NCI-H1694 treated with DMSO at 0.1 percent for 48 hours (cell line): ENCODE measurements at regions not wholly inside any gene's neighbourhood (a gene's known extent, or its start where the extent isn't known, plus 50 kb on each side); places are given as distances from the start of the nearest gene placed in this dataset.
"Not testable (repeated sequence)": the region's sequence is repeated elsewhere in the genome, so short reads cannot be mapped to it uniquely, and the experiment has no call there.

Experiments used
- DNase-seq: peaks from one replicate; lab custom pipeline; 2025; lab: John Stamatoyannopoulos, UW

DNA sequence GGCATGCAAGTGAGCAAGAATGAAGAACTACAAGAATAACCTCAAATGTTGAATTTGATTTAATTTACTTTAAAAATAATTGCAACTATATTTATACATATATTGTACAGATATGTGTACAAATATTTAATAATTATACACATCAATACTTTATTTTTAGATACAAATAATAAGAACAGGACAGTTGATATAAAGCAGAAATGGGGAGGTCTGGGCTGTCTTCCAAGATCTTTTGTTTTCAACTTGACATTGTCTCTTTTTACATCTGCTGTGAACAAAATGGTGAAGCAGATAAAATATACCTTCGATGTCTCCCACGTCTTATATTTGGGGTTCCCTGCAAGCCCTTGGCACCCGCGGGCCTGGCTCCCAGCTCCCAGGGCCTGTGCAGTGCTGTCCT is 231.3 kb upstream of the RBBP8 start:
- no peak for DNase-seq

DNA sequence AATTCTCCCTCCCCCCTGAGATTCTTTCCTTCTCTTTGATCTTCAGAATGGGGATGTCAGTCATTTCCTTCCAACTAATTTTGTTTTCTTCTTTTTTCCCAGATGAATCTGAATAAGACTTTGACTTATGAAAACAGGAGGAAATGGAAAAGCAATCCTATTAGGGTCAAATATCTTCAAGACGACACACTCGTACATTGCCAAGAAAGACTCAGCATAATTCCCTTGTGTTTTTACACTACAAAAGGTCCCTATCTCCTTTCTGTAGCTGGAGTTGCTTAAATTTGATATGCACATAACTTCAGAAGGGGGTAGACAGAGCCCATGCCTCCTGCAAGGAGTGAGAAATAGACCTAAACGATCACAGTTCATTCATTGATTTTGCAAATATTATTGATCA is 230.3 kb upstream of the RBBP8 start:
- no peak for DNase-seq

GRCh38 chr18:22703883-22704585 is 229.1 kb upstream of the RBBP8 start:
- peak; percentile 20 for DNase-seq

DNA sequence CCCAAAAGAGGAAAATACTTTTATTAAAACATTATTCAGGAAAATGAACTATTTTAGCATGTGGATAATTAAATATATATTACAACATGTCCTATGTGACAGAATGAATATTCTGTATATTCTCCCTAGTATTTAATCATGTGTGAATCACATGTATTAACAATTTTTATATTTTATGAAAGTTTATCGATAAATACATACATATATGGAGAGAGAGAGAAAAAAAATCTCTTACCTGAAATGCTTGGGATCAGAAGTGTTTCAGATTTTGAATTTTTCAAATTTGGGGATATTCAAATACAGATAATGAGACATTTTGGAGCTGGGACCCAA is 228.6 kb upstream of the RBBP8 start:
- no peak for DNase-seq

DNA sequence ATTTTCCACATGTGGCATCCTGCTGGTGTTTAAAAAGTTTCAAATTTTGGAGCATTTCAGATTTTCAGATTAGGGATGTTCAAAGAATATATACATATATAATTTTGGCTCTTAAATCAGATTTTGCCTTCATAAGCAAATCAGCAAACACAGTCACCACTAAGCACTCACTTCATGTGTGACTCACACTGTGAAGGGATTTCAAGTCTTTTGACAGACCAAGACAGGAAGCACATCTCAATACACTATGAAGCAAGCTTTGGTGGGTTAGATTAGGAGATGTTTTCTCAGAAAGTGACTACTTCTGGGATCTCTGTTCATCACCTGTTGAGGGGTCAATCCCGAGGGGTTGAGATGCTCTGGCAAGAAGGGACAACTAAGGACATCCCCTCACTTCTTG is 227.8 kb upstream of the RBBP8 start:
- DNase-seq = no peak

- DNase-seq = not testable (repeated sequence)
Measured at GRCh38 chr18:22706025-22706424, 227.1 kb upstream of the RBBP8 start.

DNA sequence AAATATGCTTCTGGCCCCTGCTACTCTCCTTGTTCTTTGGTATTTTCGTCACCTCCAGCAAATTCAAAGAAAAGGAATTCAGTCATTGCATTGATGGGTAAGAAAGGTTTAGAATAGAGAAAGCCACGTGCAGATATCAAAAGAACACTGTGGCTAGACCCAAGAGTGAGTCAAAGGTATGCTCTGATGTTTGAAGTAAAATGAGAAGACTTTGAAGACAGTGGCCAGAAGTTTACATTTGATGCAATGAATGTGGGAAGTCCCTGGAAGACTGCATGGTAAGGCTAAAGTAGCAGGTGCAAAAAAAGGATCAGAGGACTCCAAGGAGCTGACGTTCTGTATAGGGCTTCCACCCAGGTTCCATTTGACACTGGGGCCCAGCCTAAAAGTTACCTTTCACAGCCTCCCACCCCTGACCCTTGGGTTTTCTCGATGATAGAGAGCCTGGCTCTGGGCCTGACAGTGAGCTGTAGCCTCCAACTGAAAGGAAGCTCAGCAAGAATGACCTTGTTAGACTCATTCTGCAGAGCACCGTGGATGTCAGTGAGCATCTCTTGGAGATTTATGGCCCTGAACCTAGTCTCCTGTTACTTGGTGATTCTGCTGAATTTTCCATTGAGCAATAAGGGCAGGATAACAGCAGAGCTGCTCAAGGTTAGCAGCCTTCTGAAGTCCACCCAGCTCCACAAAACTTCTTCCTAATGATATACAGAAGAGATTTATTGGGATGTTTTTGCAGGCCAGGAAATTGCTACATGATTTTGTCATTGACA is 223.7 kb upstream of the RBBP8 start:
- DNase-seq = no peak

- DNase-seq = no peak
Measured at GRCh38 chr18:22710673-22711191, 222.4 kb upstream of the RBBP8 start.

- no peak for DNase-seq
Measured at GRCh38 chr18:22711192-22711685, 221.9 kb upstream of the RBBP8 start.

DNA sequence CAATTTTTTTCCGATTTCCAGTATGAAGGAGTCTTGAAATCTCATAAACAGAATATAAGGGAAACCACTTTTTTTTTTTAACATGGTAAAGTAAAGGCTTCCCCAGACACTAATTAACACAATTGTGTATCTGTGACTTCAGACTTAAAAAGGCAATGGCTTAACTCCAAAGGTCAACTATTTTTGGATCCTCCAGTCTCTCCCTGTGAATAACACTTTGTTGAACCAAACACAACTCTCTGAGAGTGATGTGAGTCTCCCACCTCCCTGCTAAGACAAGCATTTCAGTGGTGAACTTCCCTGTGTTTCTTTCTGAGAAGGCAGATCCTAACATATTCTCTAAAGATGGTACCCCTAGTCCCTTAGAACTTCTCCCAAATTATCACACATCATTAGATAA is 219.6 kb upstream of the RBBP8 start:
- no peak for DNase-seq

DNA sequence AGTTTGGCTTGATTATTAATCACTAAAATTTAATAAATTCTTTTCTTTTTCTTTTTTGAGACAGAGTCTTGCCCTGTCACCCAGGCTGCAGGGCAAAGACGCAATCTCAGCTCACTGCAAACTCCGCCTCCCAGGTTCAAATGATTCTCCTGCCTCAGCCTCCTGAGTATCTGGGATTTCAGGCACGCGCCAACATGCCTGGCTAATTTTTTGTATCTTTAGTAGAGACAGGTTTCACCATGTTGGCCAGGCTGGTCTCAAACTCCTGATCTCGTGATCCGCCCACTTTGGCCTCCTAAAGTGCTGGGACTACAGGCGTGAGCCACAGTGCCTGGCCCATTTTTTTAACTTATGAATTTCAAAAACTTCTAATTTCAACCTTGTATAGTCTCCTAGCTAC is 215.6 kb upstream of the RBBP8 start:
- DNase-seq = not testable (repeated sequence)

DNA sequence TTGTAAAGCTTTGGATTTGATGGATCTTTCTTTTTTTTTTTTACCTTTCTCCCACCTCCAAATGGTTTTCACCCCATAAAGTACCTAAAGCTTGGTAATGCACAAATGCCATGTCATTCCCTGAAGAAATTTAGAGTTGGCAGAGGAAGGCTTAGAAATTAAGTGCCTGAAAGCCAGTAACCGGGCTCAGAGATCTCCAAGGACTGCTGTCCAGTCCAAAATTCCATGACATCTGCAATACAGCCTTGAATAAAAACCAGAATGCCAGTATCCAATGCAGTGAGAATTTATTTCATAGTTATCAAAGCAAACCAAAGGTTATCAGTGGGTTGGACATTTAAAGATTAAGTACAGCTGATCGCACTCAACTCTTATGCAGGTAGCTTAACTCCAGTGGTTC is 209.9 kb upstream of the RBBP8 start:
- DNase-seq = no peak

GRCh38 chr18:22723773-22724172 is 209.4 kb upstream of the RBBP8 start:
- no peak for DNase-seq

- DNase-seq = no peak
Measured at GRCh38 chr18:22726469-22726868, 206.7 kb upstream of the RBBP8 start.

DNA sequence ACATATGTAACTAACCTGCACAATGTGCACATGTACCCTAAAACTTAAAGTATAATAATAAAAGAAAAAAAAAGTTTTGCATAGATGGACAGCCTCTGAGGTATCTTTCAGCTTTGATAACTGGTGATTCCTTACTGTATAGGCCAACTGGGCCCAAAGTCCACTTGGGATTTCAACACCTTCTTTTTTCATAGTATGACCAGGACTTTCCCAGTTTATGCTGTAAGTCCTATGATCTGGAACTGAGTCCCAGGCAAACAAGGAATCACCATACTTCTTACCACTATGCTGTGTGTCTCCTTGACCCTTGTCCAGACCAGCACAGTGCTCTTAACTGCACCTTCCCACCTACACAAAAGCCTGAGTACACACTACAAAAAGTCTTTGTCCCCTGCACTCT is 205.1 kb upstream of the RBBP8 start:
- no peak for DNase-seq

- no peak for DNase-seq
Measured at GRCh38 chr18:22728481-22729105, 204.5 kb upstream of the RBBP8 start.

- no peak for DNase-seq
Measured at GRCh38 chr18:22731398-22731797, 201.7 kb upstream of the RBBP8 start.

GRCh38 chr18:22734105-22734661 is 198.9 kb upstream of the RBBP8 start:
- DNase-seq = no peak

DNA sequence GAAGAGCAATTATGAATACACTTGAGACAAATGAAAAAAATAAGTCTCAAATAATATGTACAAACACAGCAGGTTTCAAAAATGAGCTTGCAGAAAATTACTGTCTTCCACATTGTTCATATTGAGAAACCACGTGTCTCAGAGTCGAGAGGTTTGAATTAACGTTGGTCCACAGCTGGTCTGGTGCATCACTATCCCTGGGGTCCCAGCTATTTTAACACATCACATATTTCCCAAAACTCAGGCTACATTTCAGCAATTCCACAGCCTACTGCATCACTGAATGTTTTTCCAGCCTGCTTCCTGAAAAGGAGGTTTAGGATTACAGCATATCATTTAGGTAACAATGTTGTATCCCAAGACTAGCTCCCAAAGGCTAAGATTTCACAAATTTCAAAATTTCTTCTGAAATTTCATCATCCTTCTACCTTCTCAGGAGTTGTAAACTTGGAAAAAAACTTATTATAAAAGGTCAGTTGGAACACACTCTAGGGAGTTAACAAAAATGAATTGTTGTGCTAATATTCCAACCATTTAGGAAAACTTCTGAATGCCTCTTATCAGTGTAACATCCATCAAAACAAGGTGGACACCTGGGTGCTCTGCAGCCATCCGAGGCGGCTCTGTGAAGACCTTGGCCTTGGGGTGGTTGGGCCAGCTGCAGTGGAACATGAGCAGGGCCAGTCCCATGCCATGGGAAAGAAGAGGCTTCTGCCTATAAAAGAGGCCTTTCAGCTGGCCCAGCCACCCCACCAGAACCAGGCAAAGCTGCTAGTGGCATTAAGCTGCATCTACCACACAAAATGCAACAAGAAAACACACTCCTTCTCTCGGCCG is 198.1 kb upstream of the RBBP8 start:
- DNase-seq = no peak

GRCh38 chr18:22737054-22737453 is 196.1 kb upstream of the RBBP8 start:
- no peak for DNase-seq

DNA sequence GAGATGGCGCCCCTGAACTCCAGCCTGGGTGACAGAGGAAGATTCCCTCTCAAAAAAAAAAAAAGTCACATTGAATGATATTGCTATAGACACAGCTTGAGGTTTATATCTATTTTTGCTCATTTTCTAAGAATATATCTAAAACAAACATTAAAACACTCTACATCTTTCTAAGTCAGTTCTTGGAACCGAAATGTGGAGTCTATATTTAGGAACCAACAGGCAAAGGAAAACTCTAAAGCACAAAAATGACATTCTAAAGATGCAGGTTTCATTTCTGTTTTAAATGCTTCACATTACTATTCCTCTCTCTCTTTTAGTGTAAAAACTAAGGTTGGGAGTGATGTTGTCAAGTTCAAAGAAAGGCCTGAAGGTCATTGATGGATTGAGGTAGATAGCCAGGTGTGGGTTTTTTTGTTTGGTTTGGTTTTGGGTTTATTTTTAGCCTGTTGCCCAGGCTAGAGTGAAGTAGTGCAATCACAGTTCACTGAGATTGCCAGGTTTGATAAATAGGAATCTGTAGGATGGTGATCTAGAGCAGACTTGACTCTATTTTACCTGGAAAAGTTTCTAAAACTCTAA is 194.0 kb upstream of the RBBP8 start:
- no peak for DNase-seq
